HG02938 (cell line): ENCODE measurements at regions not wholly inside any gene's neighbourhood (a gene's known extent, or its start where the extent isn't known, plus 50 kb on each side); places are given as distances from the start of the nearest gene placed in this dataset.

ENCODE experiments used
- ATAC-seq: cut with Tn5 transposase; IDR thresholded peaks from one replicate; pipeline ENCODE4 v1.9.1; 2021; ENCODE audit warnings: mild to moderate bottlenecking, moderate library complexity; ENCODE audit not compliant: unreplicated experiment

GRCh38 chr2:105596411-105596921 lies 148.2 kb upstream of the NCK2 start:
- ATAC-seq, result no peak

GRCh38 chr2:105595536-105595935 lies 149.2 kb upstream of the NCK2 start:
- no peak for ATAC-seq

GRCh38 chr2:105593221-105593967 lies 151.3 kb upstream of the NCK2 start:
- no peak for ATAC-seq

- no peak for ATAC-seq
Observed at GRCh38 chr2:105592288-105592687, 152.4 kb upstream of the NCK2 start.

- ATAC-seq, result no peak
Observed at GRCh38 chr2:105590780-105591660, 153.7 kb upstream of the NCK2 start.

GRCh38 chr2:105588581-105588980 lies 156.1 kb upstream of the NCK2 start:
- ATAC-seq, result no peak

- ATAC-seq, result no peak
Observed at GRCh38 chr2:105587637-105588036, 157.1 kb upstream of the NCK2 start.

GRCh38 chr2:105584435-105585010 lies 160.2 kb upstream of the NCK2 start:
- no peak for ATAC-seq

GRCh38 chr2:105582952-105583660 lies 161.6 kb upstream of the NCK2 start:
- no peak for ATAC-seq

- no peak for ATAC-seq
Observed at GRCh38 chr2:105581555-105581944, 163.2 kb upstream of the NCK2 start.

GRCh38 chr2:105580870-105581554 lies 163.7 kb upstream of the NCK2 start:
- ATAC-seq, result no peak

- no peak for ATAC-seq
Observed at GRCh38 chr2:105580216-105580615, 164.5 kb upstream of the NCK2 start.

GRCh38 chr2:105578166-105578565 lies 166.5 kb upstream of the NCK2 start:
- ATAC-seq, result no peak

GRCh38 chr2:105577762-105578161 lies 166.9 kb upstream of the NCK2 start:
- ATAC-seq, result no peak

GRCh38 chr2:105576440-105577241 lies 168.1 kb upstream of the NCK2 start:
- ATAC-seq, result no peak

- ATAC-seq, result no peak
Observed at GRCh38 chr2:105576050-105576439, 168.7 kb upstream of the NCK2 start.

- no peak for ATAC-seq
Observed at GRCh38 chr2:105575499-105576025, 169.2 kb upstream of the NCK2 start.

- no peak for ATAC-seq
Observed at GRCh38 chr2:105574796-105575344, 169.8 kb upstream of the NCK2 start.
